Prostate gland (tissue), 2 donors: ENCODE measurements at regions not wholly inside any gene's neighbourhood (a gene's known extent, or its start where the extent isn't known, plus 50 kb on each side); places are given as distances from the start of the nearest gene placed in this dataset.

ENCODE experiments used
- CTCF ChIP-seq, 4 experiments: fragments of 200-600 bp in 2 of 4; fragments of 450-650 bp in 2 of 4; sonication (generic) in 2 of 4; IDR thresholded peaks; 1 replicate in 3 of 4; 2 replicates in 1 of 4; pipeline ENCODE4 v1.5.1; 2016 to 2019; ENCODE audit warnings: antibody characterized with exemption in 4 of 4, mild to moderate bottlenecking in 2 of 4, moderate library complexity in 2 of 4
- POLR2A ChIP-seq: fragments of 450-650 bp; IDR thresholded peaks from one replicate; pipeline ENCODE4 v1.6.1; 2016; ENCODE audit warnings: antibody characterized with exemption, mild to moderate bottlenecking

GRCh38 chr13:72100339-72100738, 233.3 kb upstream of the DACH1 start:
- TF ChIP-seq CTCF (IDR thresholded peaks at IDR 0.05) (no peak), POLR2A (no peak)
